H1 (cell line): ENCODE measurements at regions not wholly inside any gene's neighbourhood (a gene's known extent, or its start where the extent isn't known, plus 50 kb on each side); places are given as distances from the start of the nearest gene placed in this dataset.

Experiments
- CTCF ChIA-PET: fragments of 300-600 bp; sonication (Branson Sonifier 250); formaldehyde crosslinking; loops from one replicate; lab custom pipeline; 2021; ENCODE audit not compliant: partially characterized antibody; lab: Charles Lee
- POLR2A ChIA-PET: fragments of 300-600 bp; sonication (Branson Sonifier 250); formaldehyde crosslinking; loops from one replicate; lab custom pipeline; 2021; ENCODE audit warnings: inconsistent platforms; ENCODE audit not compliant: partially characterized antibody; lab: Charles Lee
- DNase-seq, 2 experiments: peaks; one replicate each; pipeline versions ENCODE4 v3.0.0 to v3.0.0-alpha.2; 2010 to 2022; ENCODE audit warnings: low spot score in 2 of 2, low read depth in 1 of 2, mixed read lengths in 1 of 2
- FAIRE-seq: peaks from 2 replicates; lab custom pipeline; 2011; peaks lifted over from hg19 to GRCh38; lab: Jason Lieb, UNC
- H2AFZ ChIP-seq: 2 replicates; pipeline ENCODE4 v1.8.1; 2012; ENCODE audit warnings: low read length, inconsistent platforms
- H2AK5ac ChIP-seq: 2 replicates; pipeline ENCODE4 v1.6.1; 2013; ENCODE audit warnings: low read depth, low read length
- H2BK120ac ChIP-seq: replicated peaks from 2 replicates; pipeline ENCODE3; 2013; ENCODE audit warnings: low read depth, low read length, inconsistent platforms
- H2BK12ac ChIP-seq: 2 replicates; pipeline ENCODE4 v1.6.1; 2013; ENCODE audit warnings: low read depth, low read length
- H2BK15ac ChIP-seq: 2 replicates; pipeline ENCODE4 v1.6.1; 2013; ENCODE audit warnings: low read length
- H2BK20ac ChIP-seq: 2 replicates; pipeline ENCODE4 v1.6.1; 2013; ENCODE audit warnings: low read length
- H2BK5ac ChIP-seq: 2 replicates; pipeline ENCODE4 v1.6.1; 2013; ENCODE audit warnings: low read depth, low read length
- H3K14ac ChIP-seq: 2 replicates; pipeline ENCODE4 v1.6.1; 2013; ENCODE audit warnings: inconsistent platforms; ENCODE audit not compliant: insufficient read length
- H3K18ac ChIP-seq: 2 replicates; pipeline ENCODE4 v1.6.1; 2013; ENCODE audit warnings: low read length; ENCODE audit errors: extremely low read depth
- H3K23ac ChIP-seq: 2 replicates; pipeline ENCODE4 v1.6.1; 2013; ENCODE audit warnings: inconsistent platforms; ENCODE audit not compliant: insufficient read length
- H3K23me2 ChIP-seq: 2 replicates; pipeline ENCODE4 v1.6.1; 2013; ENCODE audit warnings: low read depth, low read length
- H3K27ac ChIP-seq: 2 replicates; pipeline ENCODE4 v1.6.1; 2011; ENCODE audit warnings: low read depth, low read length, inconsistent platforms
- H3K27me3 ChIP-seq, 4 experiments: replicated peaks in 1 of 4; 1 replicate in 1 of 4; 2 replicates in 3 of 4; pipeline versions ENCODE4 v1.6.1 to v1.8.1; 2011 to 2013; ENCODE audit warnings: low read length in 3 of 4, mild to moderate bottlenecking in 3 of 4, inconsistent platforms in 2 of 4, mixed read lengths in 2 of 4, moderate library complexity in 1 of 4; ENCODE audit not compliant: control insufficient read depth in 3 of 4, insufficient read depth in 3 of 4; ENCODE audit errors: extremely low read depth in 1 of 4
- H3K36me3 ChIP-seq, 4 experiments: 2 replicates each; pipeline versions ENCODE4 v1.6.1 to v1.8.1; 2011 to 2013; ENCODE audit warnings: mild to moderate bottlenecking in 4 of 4, low read length in 3 of 4, moderate library complexity in 2 of 4, control low read depth in 1 of 4, inconsistent platforms in 1 of 4; ENCODE audit not compliant: insufficient read depth in 4 of 4, control insufficient read depth in 2 of 4
- H3K4ac ChIP-seq: replicated peaks from 2 replicates; pipeline ENCODE3; 2013; ENCODE audit warnings: low read length, low read depth, mixed read lengths, inconsistent platforms; ENCODE audit not compliant: insufficient read length
- H3K4me1 ChIP-seq, 4 experiments: replicated peaks in 1 of 4; 1 replicate in 1 of 4; 2 replicates in 3 of 4; pipeline versions ENCODE4 v1.6.1 to v1.8.1; 2011 to 2013; ENCODE audit warnings: low read length in 3 of 4, inconsistent platforms in 2 of 4, mixed read lengths in 1 of 4; ENCODE audit not compliant: insufficient read depth in 4 of 4, control insufficient read depth in 3 of 4
- H3K4me2 ChIP-seq, 2 experiments: 2 replicates each; pipeline versions ENCODE4 v1.6.1 to v1.8.1; 2011 to 2013; ENCODE audit warnings: low read depth in 2 of 2, low read length in 2 of 2, control low read depth in 1 of 2, inconsistent platforms in 1 of 2, mild to moderate bottlenecking in 1 of 2; ENCODE audit not compliant: insufficient read depth in 1 of 2
- H3K4me3 ChIP-seq, 4 experiments: fragments of 200-600, 300-600 bp in 1 of 4; sonication (generic), shearing (Covaris generic), sonication (Bioruptor Twin) in 1 of 4; 2 replicates each; pipeline versions ENCODE4 v1.5.1 to v1.8.1; 2011 to 2016; ENCODE audit warnings: low read length in 4 of 4, low read depth in 3 of 4, control low read depth in 2 of 4, inconsistent platforms in 2 of 4, mild to moderate bottlenecking in 2 of 4, mixed read lengths in 1 of 4, moderate library complexity in 1 of 4; ENCODE audit not compliant: insufficient read depth in 2 of 4; ENCODE audit errors: extremely low read depth in 1 of 4
- H3K56ac ChIP-seq: replicated peaks from 2 replicates; pipeline ENCODE3; 2013; ENCODE audit warnings: low read depth, mild to moderate bottlenecking, mixed read lengths, low read length, inconsistent platforms; ENCODE audit not compliant: insufficient read length
- H3K79me1 ChIP-seq: 2 replicates; pipeline ENCODE4 v1.6.1; 2013; ENCODE audit warnings: low read depth, low read length, control low read depth
- H3K79me2 ChIP-seq, 2 experiments: 2 replicates each; pipeline versions ENCODE4 v1.6.1 to v1.8.1; 2012 to 2013; ENCODE audit warnings: low read length in 2 of 2, mild to moderate bottlenecking in 2 of 2, inconsistent platforms in 1 of 2; ENCODE audit not compliant: insufficient read depth in 2 of 2, control insufficient read depth in 1 of 2
- H3K9ac ChIP-seq, 4 experiments: replicated peaks in 1 of 4; 1 replicate in 1 of 4; 2 replicates in 3 of 4; pipeline versions ENCODE4 v1.6.1 to v1.8.1; 2011 to 2013; ENCODE audit warnings: low read depth in 3 of 4, low read length in 3 of 4, control low read depth in 2 of 4, mild to moderate bottlenecking in 2 of 4, moderate library complexity in 2 of 4, inconsistent platforms in 1 of 4; ENCODE audit errors: extremely low read depth in 1 of 4
- H3K9me3 ChIP-seq, 2 experiments: 2 replicates each; pipeline versions ENCODE4 v1.6.1 to v1.8.1; 2012 to 2013; ENCODE audit warnings: mild to moderate bottlenecking in 2 of 2, moderate library complexity in 2 of 2, control low read depth in 1 of 2, inconsistent platforms in 1 of 2, low read depth in 1 of 2, low read length in 1 of 2, mixed read lengths in 1 of 2; ENCODE audit not compliant: insufficient read depth in 2 of 2
- H4K20me1 ChIP-seq, 2 experiments: replicated peaks in 1 of 2; 2 replicates each; pipeline versions ENCODE3 to v1.8.1; 2011 to 2013; ENCODE audit warnings: inconsistent platforms in 2 of 2, low read length in 2 of 2, mild to moderate bottlenecking in 1 of 2; ENCODE audit not compliant: insufficient read depth in 2 of 2, control insufficient read depth in 1 of 2
- H4K5ac ChIP-seq: 2 replicates; pipeline ENCODE4 v1.6.1; 2013; ENCODE audit warnings: low read length, low read depth, mixed read lengths, inconsistent platforms; ENCODE audit not compliant: insufficient read length
- H4K8ac ChIP-seq: 2 replicates; pipeline ENCODE4 v1.8.0; 2013; ENCODE audit warnings: mild to moderate bottlenecking, moderate library complexity, low read length, inconsistent platforms; ENCODE audit not compliant: insufficient read depth; ENCODE audit errors: extremely low read depth
- H4K91ac ChIP-seq: replicated peaks from 2 replicates; pipeline ENCODE3; 2013; ENCODE audit warnings: low read length, mixed read lengths, inconsistent platforms; ENCODE audit not compliant: insufficient read length
- BACH1 ChIP-seq: IDR thresholded peaks from 2 replicates; pipeline ENCODE4 v1.6.1; 2012; ENCODE audit warnings: low read length, improper control_type of control experiment
- CHD2 ChIP-seq: IDR thresholded peaks from 2 replicates; pipeline ENCODE4 v1.6.1; 2012; ENCODE audit warnings: low read length, improper control_type of control experiment
- CTBP2 ChIP-seq: IDR thresholded peaks from 2 replicates; pipeline ENCODE4 v1.7.0; 2011; ENCODE audit warnings: borderline replicate concordance, mild to moderate bottlenecking, moderate library complexity, mixed read lengths, low read length; ENCODE audit not compliant: insufficient read depth, insufficient read length
- KDM1A ChIP-seq: fragments of 200-600, 300-600 bp; sonication (generic); IDR thresholded peaks from 2 replicates; pipeline ENCODE4 v1.7.1; 2016; ENCODE audit warnings: mild to moderate bottlenecking, low read length, borderline replicate concordance
- POLR2A ChIP-seq, 2 experiments: IDR thresholded peaks; 1 replicate in 1 of 2; 2 replicates in 1 of 2; pipeline ENCODE4 v1.6.1; 2011; ENCODE audit warnings: low read depth in 2 of 2, low read length in 2 of 2, mild to moderate bottlenecking in 2 of 2; ENCODE audit errors: control extremely low read depth in 1 of 2
- SIRT6 ChIP-seq: IDR thresholded peaks from one replicate; pipeline ENCODE4 v1.7.1; 2012; ENCODE audit warnings: low read length, inconsistent platforms
- SP2 ChIP-seq: IDR thresholded peaks from 2 replicates; pipeline ENCODE4 v1.6.1; 2012; ENCODE audit warnings: mild to moderate bottlenecking, low read length, inconsistent platforms
- TAF7 ChIP-seq: optimal IDR thresholded peaks from 2 replicates; pipeline ENCODE3; 2011; ENCODE audit warnings: low read depth, mild to moderate bottlenecking, inconsistent platforms, low read length, moderate library complexity, borderline replicate concordance
- YY1 ChIP-seq: IDR thresholded peaks from 2 replicates; pipeline ENCODE4 v1.6.1; 2011; ENCODE audit warnings: low read depth, mild to moderate bottlenecking, low read length
- WGBS, 2 experiments: shearing (Covaris generic) in 1 of 2; methylation state at CpG; one replicate each; pipeline versions ENCODE4 v1.1.6 to v1.1.7; 2013 to 2015; ENCODE audit warnings: low lambda C conversion rate in 2 of 2, mixed read lengths in 2 of 2, inconsistent platforms in 1 of 2, low coverage in 1 of 2, missing lambda C conversion rate in 1 of 2; ENCODE audit not compliant: insufficient replicate concordance in 2 of 2, insufficient coverage in 1 of 2, insufficient read length in 1 of 2; ENCODE audit errors: extremely low coverage in 1 of 2, missing lambda C conversion rate in 1 of 2; 5-methylcytosine and 5-hydroxymethylcytosine counted together
- TF ChIP-seq, protein P1 (sequence below): IDR thresholded peaks from 2 replicates; pipeline ENCODE4 v1.6.1; 2012; ENCODE audit warnings: inconsistent platforms
- TF ChIP-seq, protein P2 (sequence below), 3 experiments: IDR thresholded peaks; 1 replicate in 2 of 3; 2 replicates in 1 of 3; pipeline versions ENCODE4 v1.5.1 to v1.6.1; 2011; ENCODE audit warnings: low read length in 3 of 3, mild to moderate bottlenecking in 3 of 3, inconsistent platforms in 2 of 3, low read depth in 1 of 3, moderate library complexity in 1 of 3; ENCODE audit not compliant: insufficient read depth in 1 of 3; ENCODE audit errors: control extremely low read depth in 1 of 3

GRCh38 chr4:66123831-66124413, 453.6 kb upstream of the EPHA5 start:
- Histone ChIP-seq H2BK15ac (no peak overlapping the region), H2AK5ac (no peak overlapping the region), H3K27ac (no peak overlapping the region), H3K27me3 (peaks cover 0 to 1% (median 0%) of the 10 kb centered on the region in 4 experiments; a peak in 1 of 7 replicates), H4K5ac (no peak overlapping the region), H3K18ac (no peak overlapping the region), H3K79me2 (no peaks in the 10 kb centered on the region), H2AFZ (no peak overlapping the region), H3K9me3 (no peaks in the 10 kb centered on the region), H4K8ac (no peak overlapping the region), H3K79me1 (no peaks in the 10 kb centered on the region), H3K56ac (no peak overlapping the region), H3K23me2 (no peaks in the 10 kb centered on the region), H3K36me3 (no peaks in the 10 kb centered on the region), H3K4me1 (no peaks in the 10 kb centered on the region), H3K9ac (no peak overlapping the region), H2BK12ac (no peak overlapping the region)
- ChIA-PET POLR2A (no interaction called here), CTCF (no interaction called here)
- FAIRE-seq = no peak
- WGBS, 2 experiments = 96% methylated on average over 1 of the region's 1 CpG; no CpG with 5 or more reads in 1 of the 2 experiments
- TF ChIP-seq KDM1A (no peak), CHD2 (no peak), POLR2A (IDR thresholded peaks at IDR 0.05; ENCODE audit: control extremely low read depth in 1 of 2, low read depth in 2 of 2, low read length in 2 of 2) (no peak), CTBP2 (no peak), SIRT6 (no peak), BACH1 (no peak), YY1 (no peak), TAF7 (no peak), SP2 (no peak)
- TF ChIP-seq, protein P1, sequence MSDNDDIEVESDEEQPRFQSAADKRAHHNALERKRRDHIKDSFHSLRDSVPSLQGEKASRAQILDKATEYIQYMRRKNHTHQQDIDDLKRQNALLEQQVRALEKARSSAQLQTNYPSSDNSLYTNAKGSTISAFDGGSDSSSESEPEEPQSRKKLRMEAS = no peak
- TF ChIP-seq, protein P2, sequence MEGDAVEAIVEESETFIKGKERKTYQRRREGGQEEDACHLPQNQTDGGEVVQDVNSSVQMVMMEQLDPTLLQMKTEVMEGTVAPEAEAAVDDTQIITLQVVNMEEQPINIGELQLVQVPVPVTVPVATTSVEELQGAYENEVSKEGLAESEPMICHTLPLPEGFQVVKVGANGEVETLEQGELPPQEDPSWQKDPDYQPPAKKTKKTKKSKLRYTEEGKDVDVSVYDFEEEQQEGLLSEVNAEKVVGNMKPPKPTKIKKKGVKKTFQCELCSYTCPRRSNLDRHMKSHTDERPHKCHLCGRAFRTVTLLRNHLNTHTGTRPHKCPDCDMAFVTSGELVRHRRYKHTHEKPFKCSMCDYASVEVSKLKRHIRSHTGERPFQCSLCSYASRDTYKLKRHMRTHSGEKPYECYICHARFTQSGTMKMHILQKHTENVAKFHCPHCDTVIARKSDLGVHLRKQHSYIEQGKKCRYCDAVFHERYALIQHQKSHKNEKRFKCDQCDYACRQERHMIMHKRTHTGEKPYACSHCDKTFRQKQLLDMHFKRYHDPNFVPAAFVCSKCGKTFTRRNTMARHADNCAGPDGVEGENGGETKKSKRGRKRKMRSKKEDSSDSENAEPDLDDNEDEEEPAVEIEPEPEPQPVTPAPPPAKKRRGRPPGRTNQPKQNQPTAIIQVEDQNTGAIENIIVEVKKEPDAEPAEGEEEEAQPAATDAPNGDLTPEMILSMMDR (IDR thresholded peaks at IDR 0.05; ENCODE audit: control extremely low read depth in 1 of 3, insufficient read depth in 1 of 3, low read depth in 1 of 3, low read length in 3 of 3) = no peak
- TF ChIP-seq, all 59 proteins: peak for 0
- Histone ChIP-seq H4K20me1 (no peaks in the 10 kb centered on the region), H2BK5ac (no peak overlapping the region), H3K4ac (no peak overlapping the region), H2BK120ac (no peak overlapping the region), H4K91ac (no peak overlapping the region), H2BK20ac (no peak overlapping the region), H3K4me3 (no peak overlapping the region), H3K23ac (no peak overlapping the region), H3K4me2 (no peak overlapping the region), H3K14ac (no peak overlapping the region)
- DNase-seq = no peak
